NCI-H524 treated with DMSO at 0.1 percent for 48 hours (cell line): ENCODE measurements at regions not wholly inside any gene's neighbourhood (a gene's known extent, or its start where the extent isn't known, plus 50 kb on each side); places are given as distances from the start of the nearest gene placed in this dataset.
A peak's percentile ranks its signal among the peaks of the same experiment; 100 is the strongest.

ENCODE experiments used
- DNase-seq: peaks from one replicate; lab custom pipeline; 2025; lab: John Stamatoyannopoulos, UW

- DNase-seq, result no peak
Observed at GRCh38 chr2:217335341-217335966, 475.6 kb upstream of the TNP1 start.

- DNase-seq, result no peak
Observed at GRCh38 chr2:217334561-217334960, 474.7 kb upstream of the TNP1 start.

- DNase-seq, result no peak
Observed at GRCh38 chr2:217332866-217333265, 473.0 kb upstream of the TNP1 start.

GRCh38 chr2:217332417-217332791 lies 472.5 kb upstream of the TNP1 start:
- no peak for DNase-seq

- DNase-seq, result no peak
Observed at GRCh38 chr2:217331523-217332416, 471.9 kb upstream of the TNP1 start.

GRCh38 chr2:217330647-217331046 lies 470.8 kb upstream of the TNP1 start:
- DNase-seq, result no peak

GRCh38 chr2:217329023-217329431 lies 469.2 kb upstream of the TNP1 start:
- no peak for DNase-seq

GRCh38 chr2:217328622-217328978 lies 468.7 kb upstream of the TNP1 start:
- no peak for DNase-seq

- DNase-seq, result no peak
Observed at GRCh38 chr2:217327953-217328621, 468.2 kb upstream of the TNP1 start.

- no peak for DNase-seq
Observed at GRCh38 chr2:217326238-217327022, 466.6 kb upstream of the TNP1 start.

GRCh38 chr2:217325816-217326215 lies 466.0 kb upstream of the TNP1 start:
- DNase-seq, result no peak

- peak; percentile 38 for DNase-seq
Observed at GRCh38 chr2:217325251-217325650, 465.4 kb upstream of the TNP1 start.

- no peak for DNase-seq
Observed at GRCh38 chr2:217316743-217317142, 456.9 kb upstream of the TNP1 start.

GRCh38 chr2:217314021-217314460 lies 454.2 kb upstream of the TNP1 start:
- no peak for DNase-seq

GRCh38 chr2:217313386-217313785 lies 453.5 kb upstream of the TNP1 start:
- DNase-seq, result no peak

- no peak for DNase-seq
Observed at GRCh38 chr2:217309056-217309455, 449.2 kb upstream of the TNP1 start.

GRCh38 chr2:217307023-217307422 lies 447.2 kb upstream of the TNP1 start:
- DNase-seq, result no peak

GRCh38 chr2:217305882-217306281 lies 446.0 kb upstream of the TNP1 start:
- DNase-seq, result no peak

- DNase-seq, result no peak
Observed at GRCh38 chr2:217304582-217304981, 444.7 kb upstream of the TNP1 start.

- DNase-seq, result no peak
Observed at GRCh38 chr2:217302856-217303255, 443.0 kb upstream of the TNP1 start.

GRCh38 chr2:217301142-217301925 lies 441.5 kb upstream of the TNP1 start:
- no peak for DNase-seq
